GM12878 (cell line): ENCODE measurements at regions not wholly inside any gene's neighbourhood (a gene's known extent, or its start where the extent isn't known, plus 50 kb on each side); places are given as distances from the start of the nearest gene placed in this dataset.

Source experiments
- ATAC-seq: fragments of 200-7000 bp; cut with Tn5 transposase; 3 replicates; pipeline ENCODE4 v1.9.1; 2020; ENCODE audit warnings: mild to moderate bottlenecking, moderate library complexity
- BruUV-seq: library from RNA; stranded (reverse); fragments of 400-500 nt; replicated peaks from 2 replicates; lab custom pipeline; 2021; lab: Mats Ljungman, UMichigan
- CTCF ChIA-PET: fragments of 300-600 bp; sonication (Branson Sonifier 250); formaldehyde crosslinking; extraction: SDS; loops from one replicate; lab custom pipeline; 2021; ENCODE audit warnings: inconsistent platforms; lab: Yijun Ruan, JAX
- POLR2A ChIA-PET: fragments of 350-600 bp; formaldehyde crosslinking; extraction: SDS; loops from one replicate; lab custom pipeline; 2021; ENCODE audit warnings: inconsistent platforms; lab: Charles Lee
- RAD21 ChIA-PET: fragments of 300-600 bp; sonication (Branson Sonifier 250); formaldehyde crosslinking; loops from one replicate; lab custom pipeline; 2023; ENCODE audit warnings: antibody characterized with exemption; ENCODE audit not compliant: unreplicated experiment; lab: Charles Lee
- SMC1A ChIA-PET: fragments of 300-600 bp; sonication (Branson Sonifier 250); formaldehyde crosslinking; loops from one replicate; lab custom pipeline; 2023; ENCODE audit not compliant: unreplicated experiment, uncharacterized antibody; lab: Charles Lee
- DNase-seq: peaks from one replicate; pipeline ENCODE4 v3.0.0-alpha.2; 2011; ENCODE audit warnings: low read depth, low spot score
- FAIRE-seq: peaks from 3 replicates; lab custom pipeline; 2011; peaks lifted over from hg19 to GRCh38; lab: Jason Lieb, UNC
- H2AFZ ChIP-seq: 2 replicates; pipeline ENCODE4 v1.6.0; 2011; ENCODE audit warnings: low read depth, low read length, control low read depth; ENCODE audit not compliant: control insufficient read depth
- H3K27ac ChIP-seq: 2 replicates; pipeline ENCODE4 v1.5.1; 2011; ENCODE audit warnings: control low read depth; ENCODE audit not compliant: control insufficient read depth, insufficient read depth
- H3K27me3 ChIP-seq, 2 experiments: replicated peaks in 1 of 2; 2 replicates each; pipeline versions ENCODE4 v1.6.0 to v1.6.1; 2011; ENCODE audit warnings: low read length in 1 of 2; ENCODE audit not compliant: control insufficient read depth in 2 of 2, insufficient read depth in 2 of 2
- H3K36me3 ChIP-seq, 2 experiments: 2 replicates each; pipeline ENCODE4 v1.5.1; 2011; ENCODE audit warnings: low read length in 1 of 2; ENCODE audit not compliant: control insufficient read depth in 2 of 2, insufficient read depth in 2 of 2
- H3K4me1 ChIP-seq: 2 replicates; pipeline ENCODE4 v1.6.1; 2011; ENCODE audit warnings: mild to moderate bottlenecking, low read length, moderate library complexity, mixed read lengths; ENCODE audit not compliant: control insufficient read depth, insufficient read depth
- H3K4me2 ChIP-seq: 2 replicates; pipeline ENCODE4 v1.6.0; 2011; ENCODE audit warnings: control low read depth; ENCODE audit not compliant: control insufficient read depth, insufficient read depth
- H3K4me3 ChIP-seq: fragments of 200-600 bp; sonication (generic); 2 replicates; pipeline ENCODE4 v1.5.1; 2016
- H3K79me2 ChIP-seq: 2 replicates; pipeline ENCODE4 v1.6.0; 2011; ENCODE audit warnings: low read length; ENCODE audit not compliant: control insufficient read depth, insufficient read depth
- H3K9ac ChIP-seq: 2 replicates; pipeline ENCODE4 v1.8.0; 2011; ENCODE audit warnings: low read length, control low read depth, mixed read lengths; ENCODE audit not compliant: control insufficient read depth, insufficient read depth
- H3K9me3 ChIP-seq: replicated peaks from 3 replicates; pipeline ENCODE4 v1.5.1; 2011; ENCODE audit warnings: mild to moderate bottlenecking, low read length; ENCODE audit not compliant: control insufficient read depth, insufficient read depth
- H4K20me1 ChIP-seq: 2 replicates; pipeline ENCODE4 v1.6.0; 2011; ENCODE audit not compliant: control insufficient read depth, insufficient read depth
- ATF3 ChIP-seq: IDR thresholded peaks from 2 replicates; pipeline ENCODE4 v1.6.1; 2011; ENCODE audit warnings: low read depth, mild to moderate bottlenecking, low read length, moderate library complexity, borderline replicate concordance; ENCODE audit errors: extremely low read depth
- PAX5 ChIP-seq: IDR thresholded peaks from 2 replicates; pipeline ENCODE4 v1.6.1; 2011; ENCODE audit warnings: low read depth, low read length, borderline replicate concordance
- SRF ChIP-seq, 2 experiments: IDR thresholded peaks; 2 replicates each; pipeline ENCODE4 v1.6.1; 2011; ENCODE audit warnings: low read depth in 2 of 2, low read length in 2 of 2, mild to moderate bottlenecking in 1 of 2, moderate library complexity in 1 of 2
- ZBTB11 ChIP-seq: fragments of 450-650 bp; formaldehyde crosslinking; IDR thresholded peaks from 2 replicates; pipeline ENCODE4 v1.5.0; 2022; ENCODE audit warnings: mild to moderate bottlenecking, missing genetic modification characterization
- ZNF207 ChIP-seq: fragments of 450-650 bp; IDR thresholded peaks from 2 replicates; pipeline ENCODE4 v1.6.1; 2014; ENCODE audit warnings: antibody characterized with exemption, mild to moderate bottlenecking, borderline replicate concordance
- ZNF384 ChIP-seq: IDR thresholded peaks from 2 replicates; pipeline ENCODE4 v1.6.1; 2012; ENCODE audit warnings: low read depth, mild to moderate bottlenecking, low read length, improper control_type of control experiment, borderline replicate concordance
- ZNF622 ChIP-seq: fragments of 450-650 bp; IDR thresholded peaks from 2 replicates; pipeline ENCODE4 v1.6.1; 2017; ENCODE audit warnings: mild to moderate bottlenecking, inconsistent platforms
- in situ Hi-C: fragments of 300-500 bp; cut with MboI; formaldehyde crosslinking; loops from 9 replicates; pipeline ENCODE4 v1.14.3; 2018; ENCODE audit warnings: mixed read lengths
- intact Hi-C: fragments of 100-400 bp; cut with micrococcal nuclease; formaldehyde crosslinking; loops from one replicate; pipeline ENCODE4 v1.14.2; 2022; ENCODE audit not compliant: unreplicated experiment
- TF ChIP-seq, protein P1 (sequence below): IDR thresholded peaks from 2 replicates; pipeline ENCODE4 v1.6.1; 2012; ENCODE audit warnings: improper control_type of control experiment, low read depth, low read length; ENCODE audit not compliant: insufficient replicate concordance

- no TSS peak for BruUV-seq
- TF ChIP-seq PAX5 = no peak
- TF ChIP-seq ZNF207 = no peak
- TF ChIP-seq ATF3 = no peak
- TF ChIP-seq ZNF384 = no peak
- TF ChIP-seq SRF (IDR thresholded peaks at IDR 0.05; ENCODE audit: low read depth in 2 of 2, low read length in 2 of 2) = no peak
- TF ChIP-seq, protein P1, sequence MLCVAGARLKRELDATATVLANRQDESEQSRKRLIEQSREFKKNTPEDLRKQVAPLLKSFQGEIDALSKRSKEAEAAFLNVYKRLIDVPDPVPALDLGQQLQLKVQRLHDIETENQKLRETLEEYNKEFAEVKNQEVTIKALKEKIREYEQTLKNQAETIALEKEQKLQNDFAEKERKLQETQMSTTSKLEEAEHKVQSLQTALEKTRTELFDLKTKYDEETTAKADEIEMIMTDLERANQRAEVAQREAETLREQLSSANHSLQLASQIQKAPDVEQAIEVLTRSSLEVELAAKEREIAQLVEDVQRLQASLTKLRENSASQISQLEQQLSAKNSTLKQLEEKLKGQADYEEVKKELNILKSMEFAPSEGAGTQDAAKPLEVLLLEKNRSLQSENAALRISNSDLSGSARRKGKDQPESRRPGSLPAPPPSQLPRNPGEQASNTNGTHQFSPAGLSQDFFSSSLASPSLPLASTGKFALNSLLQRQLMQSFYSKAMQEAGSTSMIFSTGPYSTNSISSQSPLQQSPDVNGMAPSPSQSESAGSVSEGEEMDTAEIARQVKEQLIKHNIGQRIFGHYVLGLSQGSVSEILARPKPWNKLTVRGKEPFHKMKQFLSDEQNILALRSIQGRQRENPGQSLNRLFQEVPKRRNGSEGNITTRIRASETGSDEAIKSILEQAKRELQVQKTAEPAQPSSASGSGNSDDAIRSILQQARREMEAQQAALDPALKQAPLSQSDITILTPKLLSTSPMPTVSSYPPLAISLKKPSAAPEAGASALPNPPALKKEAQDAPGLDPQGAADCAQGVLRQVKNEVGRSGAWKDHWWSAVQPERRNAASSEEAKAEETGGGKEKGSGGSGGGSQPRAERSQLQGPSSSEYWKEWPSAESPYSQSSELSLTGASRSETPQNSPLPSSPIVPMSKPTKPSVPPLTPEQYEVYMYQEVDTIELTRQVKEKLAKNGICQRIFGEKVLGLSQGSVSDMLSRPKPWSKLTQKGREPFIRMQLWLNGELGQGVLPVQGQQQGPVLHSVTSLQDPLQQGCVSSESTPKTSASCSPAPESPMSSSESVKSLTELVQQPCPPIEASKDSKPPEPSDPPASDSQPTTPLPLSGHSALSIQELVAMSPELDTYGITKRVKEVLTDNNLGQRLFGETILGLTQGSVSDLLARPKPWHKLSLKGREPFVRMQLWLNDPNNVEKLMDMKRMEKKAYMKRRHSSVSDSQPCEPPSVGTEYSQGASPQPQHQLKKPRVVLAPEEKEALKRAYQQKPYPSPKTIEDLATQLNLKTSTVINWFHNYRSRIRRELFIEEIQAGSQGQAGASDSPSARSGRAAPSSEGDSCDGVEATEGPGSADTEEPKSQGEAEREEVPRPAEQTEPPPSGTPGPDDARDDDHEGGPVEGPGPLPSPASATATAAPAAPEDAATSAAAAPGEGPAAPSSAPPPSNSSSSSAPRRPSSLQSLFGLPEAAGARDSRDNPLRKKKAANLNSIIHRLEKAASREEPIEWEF = no peak
- no peak for TF ChIP-seq ZBTB11 (CRISPR knock-in tag)
- TF ChIP-seq ZNF622 = no peak
- H3K36me3 ChIP-seq = no peaks in the 10 kb centered on the region
- ChIA-PET POLR2A (no interaction called here), RAD21 (no interaction called here), SMC1A (no interaction called here), CTCF (no interaction called here)
- no peaks in the 10 kb centered on the region for H3K9me3 ChIP-seq
- DNase-seq (no peak), FAIRE-seq (no peak), ATAC-seq (no peak)
- intact Hi-C loops = no loop called here
- no peak overlapping the region for H3K4me3 ChIP-seq
- H3K9ac ChIP-seq = no peak overlapping the region
- H4K20me1 ChIP-seq = no peaks in the 10 kb centered on the region
- no peak overlapping the region for H3K4me2 ChIP-seq
- H3K79me2 ChIP-seq = no peaks in the 10 kb centered on the region
- in situ Hi-C loops = no loop called here
- no peaks in the 10 kb centered on the region for H3K4me1 ChIP-seq
- H3K27me3 ChIP-seq = no peaks in the 10 kb centered on the region
- no peak overlapping the region for H2AFZ ChIP-seq
- H3K27ac ChIP-seq = no peak overlapping the region
These were observed 341.4 kb upstream of the PRR16 start for GRCh38 chr5:120122703-120123102.
